GM10266 (cell line): ENCODE measurements at regions not wholly inside any gene's neighbourhood (a gene's known extent, or its start where the extent isn't known, plus 50 kb on each side); places are given as distances from the start of the nearest gene placed in this dataset.

Source experiments
- DNase-seq: peaks from one replicate; pipeline ENCODE4 v3.0.0; 2012; ENCODE audit errors: extremely low spot score
- CTCF ChIP-seq: IDR thresholded peaks from 2 replicates; pipeline ENCODE4 v1.5.1; 2012; ENCODE audit warnings: mild to moderate bottlenecking, low read depth; ENCODE audit not compliant: control insufficient read depth, insufficient read depth; ENCODE audit errors: missing control alignments

GRCh38 chr11:114977651-114978050, 299.3 kb downstream of the NXPE2 start:
- no peak for TF ChIP-seq CTCF
- DNase-seq, result no peak

GRCh38 chr11:114982141-114982540, 303.8 kb downstream of the NXPE2 start:
- no peak for DNase-seq

GRCh38 chr11:114984611-114985163, 306.4 kb downstream of the NXPE2 start:
- no peak for DNase-seq
- TF ChIP-seq CTCF, result no peak

More at GRCh38 chr11:114982141-114982540, 303.8 kb downstream of the NXPE2 start:
- TF ChIP-seq CTCF, result no peak

GRCh38 chr11:114986365-114986764, 308.0 kb downstream of the NXPE2 start:
- DNase-seq, result no peak
- no peak for TF ChIP-seq CTCF

GRCh38 chr11:114987186-114987760, 308.9 kb downstream of the NXPE2 start:
- no peak for DNase-seq
- no peak for TF ChIP-seq CTCF

GRCh38 chr11:114988644-114989043, 310.3 kb downstream of the NXPE2 start:
- TF ChIP-seq CTCF, result no peak
- no peak for DNase-seq

GRCh38 chr11:114989536-114989935, 311.2 kb downstream of the NXPE2 start:
- no peak for DNase-seq
- TF ChIP-seq CTCF, result no peak
